ENCODE measurements at regions not wholly inside any gene's neighbourhood (a gene's known extent, or its start where the extent isn't known, plus 50 kb on each side); places are given as distances from the start of the nearest gene placed in this dataset.

- TF ChIP-seq CTCF (IDR thresholded peaks at IDR 0.05): peak in 1 of 2 donors; percentile 50
- no peak for TF ChIP-seq EP300 (IDR thresholded peaks at IDR 0.05)
- TF ChIP-seq POLR2A (IDR thresholded peaks at IDR 0.05): no peak
These were observed 194.9 kb upstream of the OR4E1 start for GRCh38 chr14:21868442-21869046.
